ENCODE measurements at regions not wholly inside any gene's neighbourhood (a gene's known extent, or its start where the extent isn't known, plus 50 kb on each side); places are given as distances from the start of the nearest gene placed in this dataset.

GRCh38 chr1:29648026-29648425 is 411.7 kb downstream of the PTPRU start:
- H3K9me3 ChIP-seq (ENCODE audit: low read length): no peaks in the 10 kb centered on the region
- H3K27me3 ChIP-seq (ENCODE audit: insufficient read depth, low read depth, low read length): no peaks in the 10 kb centered on the region
- no peaks in the 10 kb centered on the region for H3K79me2 ChIP-seq (replicated peaks; ENCODE audit: insufficient read depth, low read length)
- no peak overlapping the region for H3K27ac ChIP-seq (ENCODE audit: low read length)
- no peak overlapping the region for H3K9ac ChIP-seq (ENCODE audit: low read length)
- H3F3A ChIP-seq (ENCODE audit: insufficient read depth, low read length, poor library complexity, severe bottlenecking): no peaks in the 10 kb centered on the region
- H3K4me3 ChIP-seq (ENCODE audit: low read length): no peak overlapping the region
- TF ChIP-seq RAD21 (conservative IDR thresholded peaks at IDR 0.05) (no peak), EZH2 (IDR thresholded peaks at IDR 0.05; ENCODE audit: borderline replicate concordance, insufficient read depth, low read length, poor library complexity, severe bottlenecking) (no peak), MXI1 (conservative IDR thresholded peaks at IDR 0.05; ENCODE audit: poor library complexity, severe bottlenecking) (no peak), CTCF (IDR thresholded peaks at IDR 0.05; ENCODE audit: poor library complexity, severe bottlenecking) (no peak), SMC3 (conservative IDR thresholded peaks at IDR 0.05; ENCODE audit: poor library complexity) (no peak), REST (IDR thresholded peaks at IDR 0.05; ENCODE audit: borderline replicate concordance) (no peak), POLR2AphosphoS5 (IDR thresholded peaks at IDR 0.05) (no peak), EP300 (conservative IDR thresholded peaks at IDR 0.05; ENCODE audit: poor library complexity, severe bottlenecking) (no peak), TAF1 (IDR thresholded peaks at IDR 0.05; ENCODE audit: low read depth) (no peak)
- no peaks in the 10 kb centered on the region for H3K36me3 ChIP-seq (ENCODE audit: insufficient read depth, low read length)
- H2AFZ ChIP-seq (ENCODE audit: low read depth, low read length): no peak overlapping the region
- H4K20me1 ChIP-seq (ENCODE audit: insufficient read depth): no peaks in the 10 kb centered on the region
- H3K4me2 ChIP-seq (ENCODE audit: low read length): no peak overlapping the region
- no peaks in the 10 kb centered on the region for H3K9me2 ChIP-seq (ENCODE audit: insufficient read depth, low read length)

- Histone ChIP-seq H3K36me3 (ENCODE audit: insufficient read depth, low read length) (no peaks in the 10 kb centered on the region), H3K4me2 (ENCODE audit: low read length) (no peak overlapping the region), H3K9me3 (ENCODE audit: low read length) (no peaks in the 10 kb centered on the region), H3K27me3 (ENCODE audit: insufficient read depth, low read depth, low read length) (no peaks in the 10 kb centered on the region), H3F3A (ENCODE audit: insufficient read depth, low read length, poor library complexity, severe bottlenecking) (no peaks in the 10 kb centered on the region), H3K9ac (ENCODE audit: low read length) (no peak overlapping the region), H3K27ac (ENCODE audit: low read length) (no peak overlapping the region), H3K4me3 (ENCODE audit: low read length) (no peak overlapping the region), H4K20me1 (ENCODE audit: insufficient read depth) (no peaks in the 10 kb centered on the region), H3K9me2 (ENCODE audit: insufficient read depth, low read length) (no peaks in the 10 kb centered on the region), H2AFZ (ENCODE audit: low read depth, low read length) (no peak overlapping the region), H3K79me2 (replicated peaks; ENCODE audit: insufficient read depth, low read length) (no peaks in the 10 kb centered on the region)
- TF ChIP-seq SMC3 (conservative IDR thresholded peaks at IDR 0.05; ENCODE audit: poor library complexity) (no peak), EZH2 (IDR thresholded peaks at IDR 0.05; ENCODE audit: borderline replicate concordance, insufficient read depth, low read length, poor library complexity, severe bottlenecking) (no peak), REST (IDR thresholded peaks at IDR 0.05; ENCODE audit: borderline replicate concordance) (no peak), MXI1 (conservative IDR thresholded peaks at IDR 0.05; ENCODE audit: poor library complexity, severe bottlenecking) (no peak), RAD21 (conservative IDR thresholded peaks at IDR 0.05) (no peak), CTCF (IDR thresholded peaks at IDR 0.05; ENCODE audit: poor library complexity, severe bottlenecking) (no peak), EP300 (conservative IDR thresholded peaks at IDR 0.05; ENCODE audit: poor library complexity, severe bottlenecking) (no peak), TAF1 (IDR thresholded peaks at IDR 0.05; ENCODE audit: low read depth) (no peak), POLR2AphosphoS5 (IDR thresholded peaks at IDR 0.05) (no peak)
These were observed 411.3 kb downstream of the PTPRU start for GRCh38 chr1:29647581-29647980.

Data from neural cell (in vitro differentiated cells).